NAMALWA (cell line): ENCODE measurements at regions not wholly inside any gene's neighbourhood (a gene's known extent, or its start where the extent isn't known, plus 50 kb on each side); places are given as distances from the start of the nearest gene placed in this dataset.

Experiments used
- DNase-seq: peaks from one replicate; pipeline ENCODE4 v3.0.0-alpha.2; 2015; ENCODE audit warnings: low spot score

GRCh38 chr20:24870057-24870456 is 79.0 kb upstream of the CST7 start:
- DNase-seq, result no peak

- peak; percentile 4 for DNase-seq
Measured at GRCh38 chr20:24870881-24871280, 78.2 kb upstream of the CST7 start.

- no peak for DNase-seq
Measured at GRCh38 chr20:24871480-24872213, 77.4 kb upstream of the CST7 start.

GRCh38 chr20:24872291-24873024 is 76.6 kb upstream of the CST7 start:
- peak; percentile 17 for DNase-seq

GRCh38 chr20:24873025-24873620 is 75.9 kb upstream of the CST7 start:
- DNase-seq, result no peak

- no peak for DNase-seq
Measured at GRCh38 chr20:24875078-24875477, 74.0 kb upstream of the CST7 start.

GRCh38 chr20:24877652-24878051 is 71.4 kb upstream of the CST7 start:
- no peak for DNase-seq

GRCh38 chr20:24878657-24879056 is 70.4 kb upstream of the CST7 start:
- DNase-seq, result no peak

GRCh38 chr20:24879875-24880274 is 69.2 kb upstream of the CST7 start:
- no peak for DNase-seq

- no peak for DNase-seq
Measured at GRCh38 chr20:24880356-24880755, 68.7 kb upstream of the CST7 start.

- no peak for DNase-seq
Measured at GRCh38 chr20:24890286-24890685, 58.8 kb upstream of the CST7 start.

- DNase-seq, result no peak
Measured at GRCh38 chr20:24891546-24892393, 57.3 kb upstream of the CST7 start.

GRCh38 chr20:24892522-24892921 is 56.5 kb upstream of the CST7 start:
- no peak for DNase-seq

GRCh38 chr20:24892931-24893330 is 56.1 kb upstream of the CST7 start:
- DNase-seq, result no peak

GRCh38 chr20:24894488-24894887 is 54.6 kb upstream of the CST7 start:
- no peak for DNase-seq

- DNase-seq, result no peak
Measured at GRCh38 chr20:24894967-24895366, 54.1 kb upstream of the CST7 start.

- no peak for DNase-seq
Measured at GRCh38 chr20:24895431-24895830, 53.6 kb upstream of the CST7 start.

GRCh38 chr20:24895898-24896658 is 53.0 kb upstream of the CST7 start:
- no peak for DNase-seq

GRCh38 chr20:24896984-24897383 is 52.1 kb upstream of the CST7 start:
- DNase-seq, result no peak

- no peak for DNase-seq
Measured at GRCh38 chr20:24897974-24898373, 51.1 kb upstream of the CST7 start.

- DNase-seq, result no peak
Measured at GRCh38 chr20:24899153-24899552, 49.9 kb upstream of the CST7 start.
